Parathyroid adenoma (tissue), 2 donors: ENCODE measurements at regions not wholly inside any gene's neighbourhood (a gene's known extent, or its start where the extent isn't known, plus 50 kb on each side); places are given as distances from the start of the nearest gene placed in this dataset.

Source experiments
- H2AFZ ChIP-seq: fragments of 300-600 bp; sonication (generic); one replicate; pipeline ENCODE4 v1.7.0; 2017; ENCODE audit warnings: antibody characterized with exemption, mild to moderate bottlenecking
- H3K27ac ChIP-seq: fragments of 300-600 bp; sonication (generic); one replicate; pipeline ENCODE4 v1.7.0; 2017
- H3K27me3 ChIP-seq: fragments of 300-600 bp; sonication (generic); one replicate; pipeline ENCODE4 v1.7.0; 2017; ENCODE audit warnings: low read length; ENCODE audit not compliant: control insufficient read depth, insufficient read depth
- H3K36me3 ChIP-seq: fragments of 300-600 bp; sonication (generic); one replicate; pipeline ENCODE4 v1.7.0; 2017; ENCODE audit warnings: low read length; ENCODE audit not compliant: control insufficient read depth, insufficient read depth
- H3K4me1 ChIP-seq: fragments of 300-600 bp; sonication (generic); one replicate; pipeline ENCODE4 v1.7.0; 2017; ENCODE audit warnings: control low read depth
- H3K4me2 ChIP-seq: fragments of 300-600 bp; sonication (generic); one replicate; pipeline ENCODE4 v1.7.0; 2017; ENCODE audit warnings: low read length
- H3K4me3 ChIP-seq: fragments of 300-600 bp; sonication (generic); one replicate; pipeline ENCODE4 v1.7.0; 2017; ENCODE audit warnings: low read depth, low read length
- H3K79me2 ChIP-seq: fragments of 300-600 bp; sonication (generic); one replicate; pipeline ENCODE4 v1.7.0; 2017; ENCODE audit warnings: control low read depth
- H3K9ac ChIP-seq: fragments of 300-600 bp; sonication (generic); one replicate; pipeline ENCODE4 v1.7.0; 2017; ENCODE audit warnings: mild to moderate bottlenecking
- H3K9me3 ChIP-seq: fragments of 300-600 bp; sonication (generic); one replicate; pipeline ENCODE4 v1.7.0; 2017; ENCODE audit warnings: low read length; ENCODE audit not compliant: control insufficient read depth
- CTCF ChIP-seq: fragments of 300-600 bp; sonication (generic); IDR thresholded peaks from one replicate; pipeline ENCODE4 v1.7.0; 2017; ENCODE audit warnings: antibody characterized with exemption, mild to moderate bottlenecking
- donor health status: primary hyperparathyroidism.

- no peaks in the 10 kb centered on the region for H3K27me3 ChIP-seq
- no peak overlapping the region for H2AFZ ChIP-seq
- no peaks in the 10 kb centered on the region for H3K4me1 ChIP-seq
- H3K9ac ChIP-seq: no peak overlapping the region
- no peak overlapping the region for H3K4me2 ChIP-seq
- H3K9me3 ChIP-seq: no peaks in the 10 kb centered on the region
- H3K27ac ChIP-seq: no peak overlapping the region
- H3K4me3 ChIP-seq: no peak overlapping the region
- H3K36me3 ChIP-seq: no peaks in the 10 kb centered on the region
- no peaks in the 10 kb centered on the region for H3K79me2 ChIP-seq
- no peak for TF ChIP-seq CTCF
Measured at GRCh38 chr15:38843736-38844590, 279.3 kb upstream of the RASGRP1 start.

- no peak overlapping the region for H3K4me3 ChIP-seq
- no peak overlapping the region for H2AFZ ChIP-seq
- TF ChIP-seq CTCF: no peak
- H3K27me3 ChIP-seq: no peaks in the 10 kb centered on the region
- no peak overlapping the region for H3K27ac ChIP-seq
- no peaks in the 10 kb centered on the region for H3K4me1 ChIP-seq
- H3K79me2 ChIP-seq: no peaks in the 10 kb centered on the region
- no peaks in the 10 kb centered on the region for H3K36me3 ChIP-seq
- no peak overlapping the region for H3K4me2 ChIP-seq
- H3K9me3 ChIP-seq: no peaks in the 10 kb centered on the region
- no peak overlapping the region for H3K9ac ChIP-seq
Measured at GRCh38 chr15:38844736-38845135, 280.1 kb upstream of the RASGRP1 start.

DNA sequence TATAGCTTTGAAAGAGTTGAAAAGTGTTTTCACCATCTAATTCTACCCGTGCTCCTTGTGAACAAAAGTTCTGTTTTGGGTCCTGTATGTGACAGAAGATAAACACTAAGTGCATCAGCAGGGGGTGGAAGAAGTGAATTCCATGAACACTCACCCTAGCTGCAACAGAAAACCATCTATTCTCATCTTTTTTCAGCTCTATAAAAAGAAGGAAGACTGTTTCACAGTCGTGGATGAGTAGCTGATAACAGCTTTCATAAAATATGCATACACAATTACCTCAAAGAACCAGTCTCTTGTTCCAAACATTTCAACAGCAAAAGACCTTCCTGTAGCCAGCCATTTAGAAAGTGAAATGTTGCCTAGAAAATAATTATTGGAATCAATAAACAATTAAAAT lies 281.7 kb upstream of the RASGRP1 start:
- no peaks in the 10 kb centered on the region for H3K36me3 ChIP-seq
- H3K4me2 ChIP-seq: no peak overlapping the region
- no peak for TF ChIP-seq CTCF
- H3K4me1 ChIP-seq: no peaks in the 10 kb centered on the region
- H3K27ac ChIP-seq: no peak overlapping the region
- no peak overlapping the region for H2AFZ ChIP-seq
- H3K4me3 ChIP-seq: no peak overlapping the region
- H3K79me2 ChIP-seq: no peaks in the 10 kb centered on the region
- H3K9me3 ChIP-seq: no peaks in the 10 kb centered on the region
- no peak overlapping the region for H3K9ac ChIP-seq
- no peaks in the 10 kb centered on the region for H3K27me3 ChIP-seq

GRCh38 chr15:38847666-38848065 lies 283.1 kb upstream of the RASGRP1 start:
- Histone ChIP-seq H3K9ac (no peak overlapping the region), H3K4me2 (no peak overlapping the region)

More at GRCh38 chr15:38847666-38848065, 283.1 kb upstream of the RASGRP1 start:
- Histone ChIP-seq H3K27ac (no peak overlapping the region), H2AFZ (no peak overlapping the region), H3K27me3 (no peaks in the 10 kb centered on the region), H3K9me3 (no peaks in the 10 kb centered on the region), H3K79me2 (no peaks in the 10 kb centered on the region), H3K4me3 (no peak overlapping the region), H3K36me3 (no peaks in the 10 kb centered on the region), H3K4me1 (no peaks in the 10 kb centered on the region)
- TF ChIP-seq CTCF: no peak
